GM12892 (cell line): ENCODE measurements at regions not wholly inside any gene's neighbourhood (a gene's known extent, or its start where the extent isn't known, plus 50 kb on each side); places are given as distances from the start of the nearest gene placed in this dataset.

Experiments
- POLR2A ChIP-seq: IDR thresholded peaks from 2 replicates; pipeline ENCODE4 v1.6.1; 2011; ENCODE audit warnings: low read depth, low read length, control low read depth
- POLR2AphosphoS5 ChIP-seq: IDR thresholded peaks from 2 replicates; pipeline ENCODE4 v1.6.1; 2011; ENCODE audit warnings: low read depth, low read length, control low read depth
- TAF1 ChIP-seq: IDR thresholded peaks from 2 replicates; pipeline ENCODE4 v1.6.1; 2011; ENCODE audit warnings: low read depth, mild to moderate bottlenecking, control low read depth, low read length, borderline replicate concordance

GRCh38 chr5:23027331-23027730 is 174.2 kb upstream of the CDH12 start:
- TF ChIP-seq POLR2A = no peak
- no peak for TF ChIP-seq POLR2AphosphoS5
- TF ChIP-seq TAF1 = no peak
